GM13977 (cell line): ENCODE measurements at regions not wholly inside any gene's neighbourhood (a gene's known extent, or its start where the extent isn't known, plus 50 kb on each side); places are given as distances from the start of the nearest gene placed in this dataset.

ENCODE experiments used
- DNase-seq: peaks from one replicate; pipeline ENCODE4 v3.0.0; 2012; ENCODE audit warnings: low spot score
- CTCF ChIP-seq: IDR thresholded peaks from 2 replicates; pipeline ENCODE4 v1.5.1; 2012; ENCODE audit warnings: mild to moderate bottlenecking, control low read depth; ENCODE audit not compliant: insufficient read depth; ENCODE audit errors: extremely low read depth, missing control alignments
- in situ Hi-C: fragments of 300-500 bp; cut with MboI; formaldehyde crosslinking; loops from one replicate; pipeline ENCODE4 v1.12.0; 2022; ENCODE audit warnings: low sequenced_read_pairs, low pct_unique_long_range_greater_than_20kb, mixed read lengths, inconsistent platforms; ENCODE audit not compliant: unreplicated experiment

- no peak for TF ChIP-seq CTCF
- in situ Hi-C loops: no loop called here
- no peak for DNase-seq
These were observed 51.5 kb upstream of the PHF21B start for GRCh38 chr22:45061332-45061731.

DNA sequence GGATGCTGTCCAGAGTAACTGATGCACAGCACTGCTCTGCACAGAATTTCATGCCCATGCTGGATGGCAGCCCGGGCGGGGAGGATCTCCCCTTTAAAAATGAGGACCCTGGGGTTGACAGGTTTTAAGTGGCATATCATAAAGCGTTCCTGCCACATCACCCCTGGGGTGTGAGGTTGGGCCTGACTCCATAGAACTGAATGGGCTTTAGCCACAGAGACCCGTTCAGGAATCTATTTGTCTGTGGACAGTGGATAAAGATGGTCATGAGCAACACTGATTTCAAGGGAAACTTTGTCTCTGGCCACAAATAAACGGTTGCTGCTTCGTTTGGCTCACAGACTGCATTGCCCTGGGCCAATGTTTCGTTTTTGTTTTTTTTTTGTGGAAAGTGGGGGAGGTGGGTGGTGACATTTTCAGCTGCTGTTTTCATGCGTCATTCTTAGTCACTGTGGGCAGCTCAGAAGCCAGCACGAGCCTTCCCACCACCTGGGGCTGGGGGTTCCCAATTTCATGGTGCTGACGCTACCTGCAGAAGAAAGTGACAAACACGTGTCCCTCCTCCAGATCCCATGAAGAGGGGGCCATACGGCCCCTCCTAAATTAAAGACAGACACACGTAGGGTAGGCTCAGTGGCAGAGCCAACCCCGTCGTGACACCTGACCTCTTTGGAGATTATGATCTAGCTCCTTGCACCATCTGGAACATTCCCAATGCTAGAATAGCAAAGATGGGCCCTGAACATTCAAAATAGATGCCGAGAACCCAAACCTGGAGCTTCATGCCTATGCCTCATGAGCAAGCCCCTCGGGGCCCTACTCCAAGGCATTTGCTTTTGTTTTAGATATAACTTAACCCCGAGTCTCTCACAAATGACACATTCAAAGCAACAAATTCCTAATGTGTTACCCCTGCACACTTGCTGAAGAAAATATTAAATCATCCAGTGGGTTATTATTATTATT is 54.8 kb upstream of the PHF21B start:
- peak; percentile 82 for DNase-seq
- in situ Hi-C loops: no loop called here

DNA sequence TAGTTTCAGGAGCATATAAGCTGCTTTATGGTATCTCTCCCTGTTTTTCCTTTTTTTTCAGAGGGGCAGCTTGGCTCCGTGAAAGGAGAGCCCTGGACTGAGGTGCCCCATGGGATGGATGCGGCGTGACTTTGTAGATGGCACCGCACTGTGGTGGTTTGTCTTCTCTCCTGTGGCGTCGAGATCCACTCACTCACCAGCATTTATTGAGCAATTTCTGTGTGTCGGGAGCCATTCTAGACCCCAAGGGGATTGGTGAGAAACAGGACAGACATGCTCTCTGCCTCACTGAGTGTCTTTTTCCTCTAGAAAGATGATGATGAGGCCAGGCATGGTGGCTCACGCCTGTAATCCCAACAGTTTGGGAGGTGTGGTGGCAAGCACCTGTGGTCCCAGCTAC is 55.9 kb upstream of the PHF21B start:
- in situ Hi-C loops: no loop called here
- no peak for DNase-seq
- TF ChIP-seq CTCF: no peak

More for the DNA sequence above, 54.8 kb upstream of the PHF21B start:
- TF ChIP-seq CTCF: no peak

DNA sequence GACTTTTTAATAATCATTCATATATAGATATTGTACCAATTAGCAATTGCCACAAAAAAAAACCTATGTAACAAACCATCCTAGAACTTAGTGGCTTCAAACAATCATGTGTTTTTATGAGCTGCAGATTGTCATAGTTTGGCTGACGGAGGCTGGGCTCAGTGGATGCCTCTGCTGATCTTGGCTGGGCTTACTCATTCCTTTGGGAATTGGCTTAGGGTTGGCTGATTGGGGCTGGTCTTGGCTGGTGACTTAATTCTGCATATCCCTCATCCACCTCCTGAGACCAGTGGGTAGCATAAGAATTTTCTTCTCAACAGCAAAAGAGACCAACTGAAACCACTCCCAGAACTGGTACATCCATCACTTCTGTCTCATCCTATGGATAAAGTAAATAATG is 57.9 kb upstream of the PHF21B start:
- no peak for TF ChIP-seq CTCF
- no peak for DNase-seq
- in situ Hi-C loops: no loop called here

GRCh38 chr22:45069925-45070324 is 60.1 kb upstream of the PHF21B start:
- TF ChIP-seq CTCF: no peak
- in situ Hi-C loops: no loop called here
- DNase-seq: no peak

- TF ChIP-seq CTCF: no peak
- in situ Hi-C loops: no loop called here
- DNase-seq: no peak
These were observed 61.8 kb upstream of the PHF21B start for GRCh38 chr22:45071618-45072017.
